GM12801 (cell line): ENCODE measurements at regions not wholly inside any gene's neighbourhood (a gene's known extent, or its start where the extent isn't known, plus 50 kb on each side); places are given as distances from the start of the nearest gene placed in this dataset.

Experiments
- CTCF ChIP-seq: IDR thresholded peaks from one replicate; pipeline ENCODE4 v1.5.1; 2011; ENCODE audit warnings: control low read depth; ENCODE audit not compliant: insufficient read length; ENCODE audit errors: extremely low read depth

- no peak for TF ChIP-seq CTCF
Observed at GRCh38 chr12:118925407-118925806, 55.9 kb upstream of the SRRM4 start.

- TF ChIP-seq CTCF = no peak
Observed at GRCh38 chr12:118925826-118926225, 55.5 kb upstream of the SRRM4 start.
